H1 (cell line): ENCODE measurements at regions not wholly inside any gene's neighbourhood (a gene's known extent, or its start where the extent isn't known, plus 50 kb on each side); places are given as distances from the start of the nearest gene placed in this dataset.

Source experiments
- CTCF ChIA-PET: fragments of 300-600 bp; sonication (Branson Sonifier 250); formaldehyde crosslinking; loops from one replicate; lab custom pipeline; 2021; ENCODE audit not compliant: partially characterized antibody; lab: Charles Lee
- POLR2A ChIA-PET: fragments of 300-600 bp; sonication (Branson Sonifier 250); formaldehyde crosslinking; loops from one replicate; lab custom pipeline; 2021; ENCODE audit warnings: inconsistent platforms; ENCODE audit not compliant: partially characterized antibody; lab: Charles Lee
- DNase-seq, 2 experiments: peaks; one replicate each; pipeline versions ENCODE4 v3.0.0 to v3.0.0-alpha.2; 2010 to 2022; ENCODE audit warnings: low spot score in 2 of 2, low read depth in 1 of 2, mixed read lengths in 1 of 2
- FAIRE-seq: peaks from 2 replicates; lab custom pipeline; 2011; peaks lifted over from hg19 to GRCh38; lab: Jason Lieb, UNC
- H2AFZ ChIP-seq: 2 replicates; pipeline ENCODE4 v1.8.1; 2012; ENCODE audit warnings: low read length, inconsistent platforms
- H2AK5ac ChIP-seq: 2 replicates; pipeline ENCODE4 v1.6.1; 2013; ENCODE audit warnings: low read depth, low read length
- H2BK120ac ChIP-seq: replicated peaks from 2 replicates; pipeline ENCODE3; 2013; ENCODE audit warnings: low read depth, low read length, inconsistent platforms
- H2BK12ac ChIP-seq: 2 replicates; pipeline ENCODE4 v1.6.1; 2013; ENCODE audit warnings: low read depth, low read length
- H2BK15ac ChIP-seq: 2 replicates; pipeline ENCODE4 v1.6.1; 2013; ENCODE audit warnings: low read length
- H2BK20ac ChIP-seq: 2 replicates; pipeline ENCODE4 v1.6.1; 2013; ENCODE audit warnings: low read length
- H2BK5ac ChIP-seq: 2 replicates; pipeline ENCODE4 v1.6.1; 2013; ENCODE audit warnings: low read depth, low read length
- H3K14ac ChIP-seq: 2 replicates; pipeline ENCODE4 v1.6.1; 2013; ENCODE audit warnings: inconsistent platforms; ENCODE audit not compliant: insufficient read length
- H3K18ac ChIP-seq: 2 replicates; pipeline ENCODE4 v1.6.1; 2013; ENCODE audit warnings: low read length; ENCODE audit errors: extremely low read depth
- H3K23ac ChIP-seq: 2 replicates; pipeline ENCODE4 v1.6.1; 2013; ENCODE audit warnings: inconsistent platforms; ENCODE audit not compliant: insufficient read length
- H3K23me2 ChIP-seq: 2 replicates; pipeline ENCODE4 v1.6.1; 2013; ENCODE audit warnings: low read depth, low read length
- H3K27ac ChIP-seq: 2 replicates; pipeline ENCODE4 v1.6.1; 2011; ENCODE audit warnings: low read depth, low read length, inconsistent platforms
- H3K27me3 ChIP-seq, 4 experiments: replicated peaks in 1 of 4; 1 replicate in 1 of 4; 2 replicates in 3 of 4; pipeline versions ENCODE4 v1.6.1 to v1.8.1; 2011 to 2013; ENCODE audit warnings: low read length in 3 of 4, mild to moderate bottlenecking in 3 of 4, inconsistent platforms in 2 of 4, mixed read lengths in 2 of 4, moderate library complexity in 1 of 4; ENCODE audit not compliant: control insufficient read depth in 3 of 4, insufficient read depth in 3 of 4; ENCODE audit errors: extremely low read depth in 1 of 4
- H3K36me3 ChIP-seq, 4 experiments: 2 replicates each; pipeline versions ENCODE4 v1.6.1 to v1.8.1; 2011 to 2013; ENCODE audit warnings: mild to moderate bottlenecking in 4 of 4, low read length in 3 of 4, moderate library complexity in 2 of 4, control low read depth in 1 of 4, inconsistent platforms in 1 of 4; ENCODE audit not compliant: insufficient read depth in 4 of 4, control insufficient read depth in 2 of 4
- H3K4ac ChIP-seq: replicated peaks from 2 replicates; pipeline ENCODE3; 2013; ENCODE audit warnings: low read length, low read depth, mixed read lengths, inconsistent platforms; ENCODE audit not compliant: insufficient read length
- H3K4me1 ChIP-seq, 4 experiments: replicated peaks in 1 of 4; 1 replicate in 1 of 4; 2 replicates in 3 of 4; pipeline versions ENCODE4 v1.6.1 to v1.8.1; 2011 to 2013; ENCODE audit warnings: low read length in 3 of 4, inconsistent platforms in 2 of 4, mixed read lengths in 1 of 4; ENCODE audit not compliant: insufficient read depth in 4 of 4, control insufficient read depth in 3 of 4
- H3K4me2 ChIP-seq, 2 experiments: 2 replicates each; pipeline versions ENCODE4 v1.6.1 to v1.8.1; 2011 to 2013; ENCODE audit warnings: low read depth in 2 of 2, low read length in 2 of 2, control low read depth in 1 of 2, inconsistent platforms in 1 of 2, mild to moderate bottlenecking in 1 of 2; ENCODE audit not compliant: insufficient read depth in 1 of 2
- H3K4me3 ChIP-seq, 4 experiments: fragments of 200-600, 300-600 bp in 1 of 4; sonication (generic), shearing (Covaris generic), sonication (Bioruptor Twin) in 1 of 4; 2 replicates each; pipeline versions ENCODE4 v1.5.1 to v1.8.1; 2011 to 2016; ENCODE audit warnings: low read length in 4 of 4, low read depth in 3 of 4, control low read depth in 2 of 4, inconsistent platforms in 2 of 4, mild to moderate bottlenecking in 2 of 4, mixed read lengths in 1 of 4, moderate library complexity in 1 of 4; ENCODE audit not compliant: insufficient read depth in 2 of 4; ENCODE audit errors: extremely low read depth in 1 of 4
- H3K56ac ChIP-seq: replicated peaks from 2 replicates; pipeline ENCODE3; 2013; ENCODE audit warnings: low read depth, mild to moderate bottlenecking, mixed read lengths, low read length, inconsistent platforms; ENCODE audit not compliant: insufficient read length
- H3K79me1 ChIP-seq: 2 replicates; pipeline ENCODE4 v1.6.1; 2013; ENCODE audit warnings: low read depth, low read length, control low read depth
- H3K79me2 ChIP-seq, 2 experiments: 2 replicates each; pipeline versions ENCODE4 v1.6.1 to v1.8.1; 2012 to 2013; ENCODE audit warnings: low read length in 2 of 2, mild to moderate bottlenecking in 2 of 2, inconsistent platforms in 1 of 2; ENCODE audit not compliant: insufficient read depth in 2 of 2, control insufficient read depth in 1 of 2
- H3K9ac ChIP-seq, 4 experiments: replicated peaks in 1 of 4; 1 replicate in 1 of 4; 2 replicates in 3 of 4; pipeline versions ENCODE4 v1.6.1 to v1.8.1; 2011 to 2013; ENCODE audit warnings: low read depth in 3 of 4, low read length in 3 of 4, control low read depth in 2 of 4, mild to moderate bottlenecking in 2 of 4, moderate library complexity in 2 of 4, inconsistent platforms in 1 of 4; ENCODE audit errors: extremely low read depth in 1 of 4
- H3K9me3 ChIP-seq, 2 experiments: 2 replicates each; pipeline versions ENCODE4 v1.6.1 to v1.8.1; 2012 to 2013; ENCODE audit warnings: mild to moderate bottlenecking in 2 of 2, moderate library complexity in 2 of 2, control low read depth in 1 of 2, inconsistent platforms in 1 of 2, low read depth in 1 of 2, low read length in 1 of 2, mixed read lengths in 1 of 2; ENCODE audit not compliant: insufficient read depth in 2 of 2
- H4K20me1 ChIP-seq, 2 experiments: replicated peaks in 1 of 2; 2 replicates each; pipeline versions ENCODE3 to v1.8.1; 2011 to 2013; ENCODE audit warnings: inconsistent platforms in 2 of 2, low read length in 2 of 2, mild to moderate bottlenecking in 1 of 2; ENCODE audit not compliant: insufficient read depth in 2 of 2, control insufficient read depth in 1 of 2
- H4K5ac ChIP-seq: 2 replicates; pipeline ENCODE4 v1.6.1; 2013; ENCODE audit warnings: low read length, low read depth, mixed read lengths, inconsistent platforms; ENCODE audit not compliant: insufficient read length
- H4K8ac ChIP-seq: 2 replicates; pipeline ENCODE4 v1.8.0; 2013; ENCODE audit warnings: mild to moderate bottlenecking, moderate library complexity, low read length, inconsistent platforms; ENCODE audit not compliant: insufficient read depth; ENCODE audit errors: extremely low read depth
- H4K91ac ChIP-seq: replicated peaks from 2 replicates; pipeline ENCODE3; 2013; ENCODE audit warnings: low read length, mixed read lengths, inconsistent platforms; ENCODE audit not compliant: insufficient read length
- GTF2F1 ChIP-seq: IDR thresholded peaks from 2 replicates; pipeline ENCODE4 v1.6.1; 2012; ENCODE audit warnings: low read depth, low read length, improper control_type of control experiment, borderline replicate concordance
- HDAC6 ChIP-seq: IDR thresholded peaks from one replicate; pipeline ENCODE4 v1.7.1; 2012; ENCODE audit warnings: low read depth, mild to moderate bottlenecking, inconsistent platforms, low read length, moderate library complexity
- TAF1 ChIP-seq: IDR thresholded peaks from 2 replicates; pipeline ENCODE4 v1.6.1; 2011; ENCODE audit warnings: mild to moderate bottlenecking, low read depth, low read length
- TCF12 ChIP-seq: IDR thresholded peaks from 2 replicates; pipeline ENCODE4 v1.6.1; 2011; ENCODE audit warnings: low read depth, mild to moderate bottlenecking, low read length
- ZNF274 ChIP-seq: IDR thresholded peaks from 2 replicates; pipeline ENCODE4 v1.7.0; 2012; ENCODE audit warnings: low read length, borderline replicate concordance; ENCODE audit errors: extremely low read depth
- WGBS, 2 experiments: shearing (Covaris generic) in 1 of 2; methylation state at CpG; one replicate each; pipeline versions ENCODE4 v1.1.6 to v1.1.7; 2013 to 2015; ENCODE audit warnings: low lambda C conversion rate in 2 of 2, mixed read lengths in 2 of 2, inconsistent platforms in 1 of 2, low coverage in 1 of 2, missing lambda C conversion rate in 1 of 2; ENCODE audit not compliant: insufficient replicate concordance in 2 of 2, insufficient coverage in 1 of 2, insufficient read length in 1 of 2; ENCODE audit errors: extremely low coverage in 1 of 2, missing lambda C conversion rate in 1 of 2; 5-methylcytosine and 5-hydroxymethylcytosine counted together

GRCh38 chr14:89640141-89640540 lies 223.1 kb upstream of the FOXN3 start:
- Histone ChIP-seq H3K9ac (no peak overlapping the region), H3K18ac (no peak overlapping the region), H4K20me1 (no peaks in the 10 kb centered on the region), H3K4me2 (no peak overlapping the region), H3K14ac (no peak overlapping the region), H2BK20ac (no peak overlapping the region), H3K4me3 (no peak overlapping the region), H3K79me2 (no peaks in the 10 kb centered on the region), H4K5ac (no peak overlapping the region), H3K79me1 (no peaks in the 10 kb centered on the region), H3K4ac (no peak overlapping the region), H4K91ac (no peak overlapping the region), H2BK120ac (no peak overlapping the region), H2BK12ac (no peak overlapping the region), H3K4me1 (no peaks in the 10 kb centered on the region; a peak in 1 of 7 replicates), H3K27me3 (no peaks in the 10 kb centered on the region), H2AFZ (no peak overlapping the region), H3K56ac (no peak overlapping the region), H3K9me3 (no peaks in the 10 kb centered on the region), H2AK5ac (no peak overlapping the region), H4K8ac (no peak overlapping the region), H3K36me3 (no peaks in the 10 kb centered on the region), H3K23me2 (no peaks in the 10 kb centered on the region), H2BK5ac (no peak overlapping the region), H3K23ac (no peak overlapping the region), H3K27ac (no peak overlapping the region), H2BK15ac (no peak overlapping the region)
- POLR2A ChIA-PET: no interaction called here
- CTCF ChIA-PET: no interaction called here
- no peak for FAIRE-seq
- WGBS, 2 experiments: 81% methylated on average over 2 of the region's 2 CpGs; no CpG with 5 or more reads in 1 of the 2 experiments
- no peak for DNase-seq
- TF ChIP-seq TAF1 (no peak), GTF2F1 (no peak), HDAC6 (no peak), ZNF274 (no peak), TCF12 (no peak)
